ENCODE measurements at regions not wholly inside any gene's neighbourhood (a gene's known extent, or its start where the extent isn't known, plus 50 kb on each side); places are given as distances from the start of the nearest gene placed in this dataset.

GRCh38 chr10:78925800-78926319 lies 142.9 kb upstream of the ZMIZ1 start:
- Histone ChIP-seq H3K4me3 (ENCODE audit: severe bottlenecking) (no peak overlapping the region), H3K36me3 (ENCODE audit: low read depth) (no peaks in the 10 kb centered on the region), H3K27ac (ENCODE audit: poor library complexity, severe bottlenecking) (no peak overlapping the region), H3K4me1 (ENCODE audit: insufficient read depth, poor library complexity, severe bottlenecking) (peaks cover 4% of the 10 kb centered on the region), H3K9me3 (ENCODE audit: severe bottlenecking) (no peaks in the 10 kb centered on the region), H3K27me3 (ENCODE audit: insufficient read depth, poor library complexity, severe bottlenecking) (no peaks in the 10 kb centered on the region)
- DNase-seq (ENCODE audit: low spot score) (no peak), ATAC-seq (ENCODE audit: low read depth) (peak; percentile 98)
- TF ChIP-seq CTCF (IDR thresholded peaks at IDR 0.05; ENCODE audit: poor library complexity, severe bottlenecking) = no peak

DNA sequence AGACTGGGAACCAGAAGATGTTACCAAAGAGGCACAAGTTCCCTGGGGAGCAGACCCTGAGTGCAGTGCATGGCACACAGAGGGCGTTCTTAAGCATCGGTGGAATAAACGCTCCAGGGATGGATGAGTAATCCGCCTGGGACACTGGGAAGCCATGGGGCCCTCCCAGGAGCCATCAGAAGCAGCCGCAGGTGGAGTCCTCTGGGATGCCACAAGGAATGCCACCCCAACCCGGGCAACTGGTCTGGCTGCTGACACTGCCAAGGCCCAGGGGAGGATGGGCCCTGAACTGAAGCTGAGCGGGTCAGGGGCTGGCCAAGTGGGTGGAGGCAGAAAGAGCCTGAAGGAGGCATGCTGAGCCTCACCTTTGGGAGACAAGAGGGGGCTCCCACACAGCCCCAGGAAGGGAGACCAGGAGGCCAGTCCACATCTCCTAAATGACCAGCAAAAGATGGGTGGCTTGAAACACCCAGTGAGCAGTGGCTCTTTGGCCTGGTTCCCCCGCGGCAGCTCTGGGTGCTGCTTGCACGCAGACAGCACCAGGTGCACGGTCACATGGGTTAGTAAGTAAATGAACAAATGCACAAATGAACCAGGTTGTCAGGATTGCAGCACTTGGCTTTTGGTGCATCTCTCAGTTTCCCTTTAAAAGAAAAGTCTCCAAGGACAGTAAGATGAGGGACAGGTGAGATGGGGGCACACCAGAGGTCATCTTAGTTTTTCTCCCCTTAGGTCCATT lies 141.3 kb upstream of the ZMIZ1 start:
- Histone ChIP-seq H3K4me1 (ENCODE audit: insufficient read depth, poor library complexity, severe bottlenecking) (peaks cover 11% of the 10 kb centered on the region), H3K27me3 (ENCODE audit: insufficient read depth, poor library complexity, severe bottlenecking) (no peaks in the 10 kb centered on the region), H3K36me3 (ENCODE audit: low read depth) (no peaks in the 10 kb centered on the region), H3K4me3 (ENCODE audit: severe bottlenecking) (no peak overlapping the region), H3K9me3 (ENCODE audit: severe bottlenecking) (no peaks in the 10 kb centered on the region), H3K27ac (ENCODE audit: poor library complexity, severe bottlenecking) (no peak overlapping the region)
- no peak for ATAC-seq (ENCODE audit: low read depth)
- no peak for DNase-seq (ENCODE audit: low spot score)
- no peak for TF ChIP-seq CTCF (IDR thresholded peaks at IDR 0.05; ENCODE audit: poor library complexity, severe bottlenecking)

GRCh38 chr10:78928330-78928729 lies 140.4 kb upstream of the ZMIZ1 start:
- H3K9me3 ChIP-seq (ENCODE audit: severe bottlenecking) = no peaks in the 10 kb centered on the region
- no peaks in the 10 kb centered on the region for H3K27me3 ChIP-seq (ENCODE audit: insufficient read depth, poor library complexity, severe bottlenecking)
- H3K27ac ChIP-seq (ENCODE audit: poor library complexity, severe bottlenecking) = no peak overlapping the region
- no peak for TF ChIP-seq CTCF (IDR thresholded peaks at IDR 0.05; ENCODE audit: poor library complexity, severe bottlenecking)
- DNase-seq (ENCODE audit: low spot score) (no peak), ATAC-seq (ENCODE audit: low read depth) (no peak)
- peaks cover 11% of the 10 kb centered on the region for H3K4me1 ChIP-seq (ENCODE audit: insufficient read depth, poor library complexity, severe bottlenecking)
- H3K4me3 ChIP-seq (ENCODE audit: severe bottlenecking) = no peak overlapping the region
- no peaks in the 10 kb centered on the region for H3K36me3 ChIP-seq (ENCODE audit: low read depth)

DNA sequence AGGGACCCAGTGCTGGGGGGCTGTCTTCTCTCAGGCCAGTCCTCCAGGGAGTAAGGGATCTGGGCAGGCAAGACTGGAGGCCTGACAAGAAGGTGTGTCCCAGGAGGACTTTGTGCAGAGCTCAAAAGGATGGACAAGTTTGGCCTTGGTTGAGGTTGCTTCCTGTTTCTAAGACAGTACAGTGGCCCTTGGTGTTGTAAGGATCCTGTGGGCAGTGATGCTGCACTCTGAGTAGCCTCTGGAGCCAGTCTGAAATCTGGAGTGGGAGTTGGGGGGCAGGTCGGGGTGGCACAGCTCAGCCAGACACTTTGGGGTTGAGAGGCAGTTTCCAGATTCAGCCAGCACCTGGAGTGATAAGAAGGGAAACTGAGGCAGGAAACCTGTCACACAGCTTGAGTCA lies 139.2 kb upstream of the ZMIZ1 start:
- ATAC-seq (ENCODE audit: low read depth) (no peak), DNase-seq (ENCODE audit: low spot score) (no peak)
- TF ChIP-seq CTCF (IDR thresholded peaks at IDR 0.05; ENCODE audit: poor library complexity, severe bottlenecking) = no peak
- no peaks in the 10 kb centered on the region for H3K9me3 ChIP-seq (ENCODE audit: severe bottlenecking)
- no peak overlapping the region for H3K4me3 ChIP-seq (ENCODE audit: severe bottlenecking)
- H3K27ac ChIP-seq (ENCODE audit: poor library complexity, severe bottlenecking) = no peak overlapping the region
- no peaks in the 10 kb centered on the region for H3K36me3 ChIP-seq (ENCODE audit: low read depth)
- H3K4me1 ChIP-seq (ENCODE audit: insufficient read depth, poor library complexity, severe bottlenecking) = peaks cover 11% of the 10 kb centered on the region
- no peaks in the 10 kb centered on the region for H3K27me3 ChIP-seq (ENCODE audit: insufficient read depth, poor library complexity, severe bottlenecking)
